HEK293 (cell line): ENCODE measurements at regions not wholly inside any gene's neighbourhood (a gene's known extent, or its start where the extent isn't known, plus 50 kb on each side); places are given as distances from the start of the nearest gene placed in this dataset.

Source experiments
- CTCF ChIA-PET: fragments of 350-600 bp; formaldehyde crosslinking; extraction: SDS; loops from one replicate; lab custom pipeline; 2021; ENCODE audit warnings: antibody characterized with exemption; lab: Yijun Ruan, JAX
- POLR2A ChIA-PET: fragments of 300-600 bp; formaldehyde crosslinking; extraction: SDS; loops from one replicate; lab custom pipeline; 2020; ENCODE audit warnings: antibody characterized with exemption, inconsistent platforms; lab: Yijun Ruan, JAX
- H3K27ac ChIP-seq: fragments of 200-500 bp; sonication (Bioruptor generic); 2 replicates; pipeline ENCODE4 v1.5.1; 2014; ENCODE audit warnings: low read depth, low read length, control low read depth, inconsistent platforms; ENCODE audit errors: extremely low read depth
- H3K36me3 ChIP-seq, 2 experiments: fragments of 200-500 bp in 1 of 2; sonication (Bioruptor generic) in 1 of 2; 1 replicate in 1 of 2; 2 replicates in 1 of 2; pipeline ENCODE4 v1.5.1; 2014 to 2017; ENCODE audit warnings: inconsistent platforms in 2 of 2, low read length in 2 of 2; ENCODE audit not compliant: control insufficient read depth in 2 of 2, insufficient read depth in 1 of 2
- H3K4me1 ChIP-seq: fragments of 200-500 bp; sonication (Bioruptor generic); 2 replicates; pipeline ENCODE4 v1.5.1; 2014; ENCODE audit warnings: mild to moderate bottlenecking, low read length, inconsistent platforms; ENCODE audit not compliant: control insufficient read depth, insufficient read depth
- H3K4me3 ChIP-seq: 2 replicates; pipeline ENCODE4 v1.5.1; 2011; ENCODE audit warnings: low read depth, mild to moderate bottlenecking, control low read depth, low read length, moderate library complexity
- H3K9me3 ChIP-seq: fragments of 200-500 bp; sonication (Bioruptor generic); 2 replicates; pipeline ENCODE4 v1.5.1; 2014; ENCODE audit warnings: low read depth, low read length, inconsistent platforms; ENCODE audit not compliant: control insufficient read depth, insufficient read depth
- GLIS2 ChIP-seq: fragments of 450-650 bp; formaldehyde crosslinking; IDR thresholded peaks from 2 replicates; pipeline ENCODE4 v1.5.1; 2016; ENCODE audit warnings: missing biosample characterization, missing genetic modification characterization
- INSM2 ChIP-seq: fragments of 450-650 bp; formaldehyde crosslinking; IDR thresholded peaks from 2 replicates; pipeline ENCODE4 v1.5.1; 2016; ENCODE audit warnings: missing biosample characterization, missing genetic modification characterization
- KLF16 ChIP-seq: fragments of 450-650 bp; formaldehyde crosslinking; IDR thresholded peaks from 2 replicates; pipeline ENCODE4 v1.5.1; 2017; ENCODE audit warnings: missing biosample characterization, missing genetic modification characterization
- PRDM1 ChIP-seq: fragments of 450-650 bp; formaldehyde crosslinking; IDR thresholded peaks from 2 replicates; pipeline ENCODE4; 2016; ENCODE audit warnings: missing biosample characterization, missing genetic modification characterization
- PRDM4 ChIP-seq: fragments of 450-650 bp; formaldehyde crosslinking; IDR thresholded peaks from 2 replicates; pipeline ENCODE4 v1.5.1; 2017; ENCODE audit warnings: missing biosample characterization, missing genetic modification characterization
- SCRT1 ChIP-seq: fragments of 450-650 bp; formaldehyde crosslinking; IDR thresholded peaks from 2 replicates; pipeline ENCODE4 v1.5.1; 2016; ENCODE audit warnings: missing biosample characterization, missing genetic modification characterization, borderline replicate concordance
- SP2 ChIP-seq: fragments of 450-650 bp; formaldehyde crosslinking; IDR thresholded peaks from 2 replicates; pipeline ENCODE4 v1.5.1; 2016; ENCODE audit warnings: missing biosample characterization, missing genetic modification characterization
- ZFHX2 ChIP-seq: fragments of 450-650 bp; formaldehyde crosslinking; conservative IDR thresholded peaks from 2 replicates; pipeline ENCODE4 v1.5.1; 2016; ENCODE audit warnings: missing biosample characterization, missing genetic modification characterization
- ZIC2 ChIP-seq: fragments of 450-650 bp; formaldehyde crosslinking; IDR thresholded peaks from 2 replicates; pipeline ENCODE4 v1.5.1; 2016; ENCODE audit warnings: missing biosample characterization, missing genetic modification characterization
- ZNF24 ChIP-seq: fragments of 450-650 bp; formaldehyde crosslinking; IDR thresholded peaks from 2 replicates; pipeline ENCODE4 v1.5.1; 2016; ENCODE audit warnings: missing biosample characterization, missing genetic modification characterization
- ZNF292 ChIP-seq: fragments of 450-650 bp; formaldehyde crosslinking; IDR thresholded peaks from 2 replicates; pipeline ENCODE4 v1.5.1; 2016; ENCODE audit warnings: low read depth, missing biosample characterization, missing genetic modification characterization, borderline replicate concordance
- ZNF366 ChIP-seq: fragments of 450-650 bp; formaldehyde crosslinking; conservative IDR thresholded peaks from 2 replicates; pipeline ENCODE4 v1.5.1; 2016; ENCODE audit warnings: missing biosample characterization, missing genetic modification characterization
- ZNF394 ChIP-seq: fragments of 450-650 bp; formaldehyde crosslinking; IDR thresholded peaks from 2 replicates; pipeline ENCODE4 v1.5.1; 2016; ENCODE audit warnings: missing biosample characterization, missing genetic modification characterization, mild to moderate bottlenecking, moderate library complexity, borderline replicate concordance
- ZNF398 ChIP-seq: fragments of 450-650 bp; formaldehyde crosslinking; IDR thresholded peaks from 2 replicates; pipeline ENCODE4 v1.5.1; 2017; ENCODE audit warnings: missing biosample characterization, missing genetic modification characterization
- ZNF473 ChIP-seq: fragments of 450-650 bp; formaldehyde crosslinking; IDR thresholded peaks from 2 replicates; pipeline ENCODE4 v1.5.1; 2017; ENCODE audit warnings: missing biosample characterization, missing genetic modification characterization
- ZNF580 ChIP-seq: fragments of 450-650 bp; formaldehyde crosslinking; IDR thresholded peaks from 2 replicates; pipeline ENCODE4 v1.5.1; 2016; ENCODE audit warnings: missing biosample characterization, missing genetic modification characterization
- ZNF629 ChIP-seq: fragments of 450-650 bp; formaldehyde crosslinking; IDR thresholded peaks from 2 replicates; pipeline ENCODE4 v1.5.1; 2017; ENCODE audit warnings: missing biosample characterization, missing genetic modification characterization
- ZNF677 ChIP-seq: fragments of 450-650 bp; IDR thresholded peaks from 2 replicates; pipeline ENCODE4 v1.5.0; 2018; ENCODE audit warnings: missing biosample characterization, mild to moderate bottlenecking, missing genetic modification characterization, moderate library complexity
- ZNF692 ChIP-seq: fragments of 450-650 bp; formaldehyde crosslinking; IDR thresholded peaks from 2 replicates; pipeline ENCODE4 v1.5.1; 2016; ENCODE audit warnings: missing biosample characterization, missing genetic modification characterization
- ZNF843 ChIP-seq: fragments of 450-650 bp; formaldehyde crosslinking; IDR thresholded peaks from 2 replicates; pipeline ENCODE4 v1.5.1; 2016; ENCODE audit warnings: missing biosample characterization, missing genetic modification characterization
- ZSCAN5A ChIP-seq: fragments of 450-650 bp; formaldehyde crosslinking; IDR thresholded peaks from 2 replicates; pipeline ENCODE4 v1.5.1; 2016; ENCODE audit warnings: missing biosample characterization, missing genetic modification characterization

- TF ChIP-seq ZSCAN5A (tag by site-specific recombination), result no peak
- no peak for TF ChIP-seq ZNF394 (tag by site-specific recombination)
- TF ChIP-seq ZIC2 (tag by site-specific recombination), result no peak
- TF ChIP-seq INSM2 (tag by site-specific recombination), result no peak
- TF ChIP-seq ZNF292, result no peak
- no peak for TF ChIP-seq PRDM1 (tag by site-specific recombination)
- no peak for TF ChIP-seq PRDM4 (tag by site-specific recombination)
- TF ChIP-seq ZNF692 (tag by site-specific recombination), result no peak
- TF ChIP-seq ZNF629 (tag by site-specific recombination), result no peak
Measured at GRCh38 chr18:24632158-24632988, 171.9 kb downstream of the HRH4 start (continued).

- Histone ChIP-seq H3K27ac (no peak overlapping the region), H3K9me3 (no peaks in the 10 kb centered on the region), H3K36me3 (no peaks in the 10 kb centered on the region), H3K4me1 (no peaks in the 10 kb centered on the region), H3K4me3 (no peak overlapping the region)
- ChIA-PET CTCF (no interaction called here), POLR2A (no interaction called here)
- TF ChIP-seq ZFHX2 (tag by site-specific recombination), result no peak
- TF ChIP-seq ZNF473, result no peak
- TF ChIP-seq, all 188 proteins: peak for 0
Measured at GRCh38 chr18:24633121-24633520, 172.7 kb downstream of the HRH4 start.

- H3K9me3 ChIP-seq, result no peaks in the 10 kb centered on the region
- H3K4me3 ChIP-seq, result no peak overlapping the region
- CTCF ChIA-PET, result no interaction called here
- TF ChIP-seq ZNF843 (tag by site-specific recombination), result no peak
- no peak for TF ChIP-seq KLF16 (tag by site-specific recombination)
- no peak for TF ChIP-seq SP2 (tag by site-specific recombination)
- TF ChIP-seq ZNF398 (tag by site-specific recombination), result no peak
- TF ChIP-seq ZNF677 (tag by site-specific recombination), result no peak
- TF ChIP-seq ZNF24 (tag by site-specific recombination), result no peak
- no peak for TF ChIP-seq ZNF580
- TF ChIP-seq SCRT1, result no peak
- TF ChIP-seq GLIS2 (tag by site-specific recombination), result no peak
- no peak for TF ChIP-seq ZNF366 (tag by site-specific recombination)
- TF ChIP-seq, all 188 proteins: peak for 0
- H3K27ac ChIP-seq, result no peak overlapping the region
- no peaks in the 10 kb centered on the region for H3K4me1 ChIP-seq
- POLR2A ChIA-PET, result interaction anchor here (0.6 kb wide), 1 partner anchor 768 kb away, joined by 3 read pairs; no protein-coding TSS in a partner anchor
- no peaks in the 10 kb centered on the region for H3K36me3 ChIP-seq
Measured at GRCh38 chr18:24649571-24649970, 189.1 kb downstream of the HRH4 start.
